GM12892 (cell line): ENCODE measurements at regions not wholly inside any gene's neighbourhood (a gene's known extent, or its start where the extent isn't known, plus 50 kb on each side); places are given as distances from the start of the nearest gene placed in this dataset.

ENCODE experiments used
- POLR2AphosphoS5 ChIP-seq: IDR thresholded peaks from 2 replicates; pipeline ENCODE4 v1.6.1; 2011; ENCODE audit warnings: low read depth, low read length, control low read depth
- TAF1 ChIP-seq: IDR thresholded peaks from 2 replicates; pipeline ENCODE4 v1.6.1; 2011; ENCODE audit warnings: low read depth, mild to moderate bottlenecking, control low read depth, low read length, borderline replicate concordance

GRCh38 chr2:8344144-8345097 is 337.4 kb upstream of the ID2 start:
- TF ChIP-seq POLR2AphosphoS5 (no peak), TAF1 (no peak)
